SK-MEL-5 (cell line): ENCODE measurements at regions not wholly inside any gene's neighbourhood (a gene's known extent, or its start where the extent isn't known, plus 50 kb on each side); places are given as distances from the start of the nearest gene placed in this dataset.

ENCODE experiments used
- DNase-seq: peaks from one replicate; pipeline ENCODE4 v3.0.0-alpha.2; 2016; ENCODE audit warnings: low read depth, low spot score
- in situ Hi-C: cut with HindIII; loops from 2 replicates; pipeline ENCODE4 v1.10.0; 2016; ENCODE audit warnings: low sequenced_read_pairs, high pct_unique_total_duplicates, low pct_unique_long_range_greater_than_20kb

- in situ Hi-C loops = no loop called here
- no peak for DNase-seq
Measured at GRCh38 chr13:29677627-29678026, 82.1 kb upstream of the SLC7A1 start.

GRCh38 chr13:29676941-29677452, 81.5 kb upstream of the SLC7A1 start:
- no peak for DNase-seq
- in situ Hi-C loops = no loop called here

- in situ Hi-C loops = no loop called here
- DNase-seq = no peak
Measured at GRCh38 chr13:29676535-29676934, 81.0 kb upstream of the SLC7A1 start.

- in situ Hi-C loops = no loop called here
- no peak for DNase-seq
Measured at GRCh38 chr13:29674532-29674931, 79.0 kb upstream of the SLC7A1 start.

- DNase-seq = no peak
- in situ Hi-C loops = no loop called here
Measured at GRCh38 chr13:29664591-29664990, 69.1 kb upstream of the SLC7A1 start.

- in situ Hi-C loops = no loop called here
- DNase-seq = no peak
Measured at GRCh38 chr13:29654843-29655547, 59.5 kb upstream of the SLC7A1 start.

- in situ Hi-C loops = no loop called here
- DNase-seq = no peak
Measured at GRCh38 chr13:29654384-29654783, 58.9 kb upstream of the SLC7A1 start.

GRCh38 chr13:29648760-29649159, 53.3 kb upstream of the SLC7A1 start:
- in situ Hi-C loops = no loop called here
- no peak for DNase-seq
